ENCODE measurements at regions not wholly inside any gene's neighbourhood (a gene's known extent, or its start where the extent isn't known, plus 50 kb on each side); places are given as distances from the start of the nearest gene placed in this dataset.

- DNase-seq (no peak), FAIRE-seq (no peak)
- Histone ChIP-seq H3K9ac (ENCODE audit: low read length in 3 of 3) (no peak overlapping the region), H3K9me3 (ENCODE audit: control insufficient read depth in 2 of 3, insufficient read depth in 1 of 3, low read length in 3 of 3) (peaks cover 0 to 3% (median 0%) of the 10 kb centered on the region in 3 donors), H3K27me3 (ENCODE audit: control insufficient read depth, insufficient read depth, low read length) (no peaks in the 10 kb centered on the region), H3K36me3 (ENCODE audit: control insufficient read depth in 2 of 3, insufficient read depth in 3 of 3, low read length in 3 of 3) (no peaks in the 10 kb centered on the region), H3K27ac (ENCODE audit: low read depth in 2 of 2, low read length in 2 of 2) (no peak overlapping the region), H3K4me3 (ENCODE audit: low read length in 3 of 3) (no peak overlapping the region), H3K4me1 (ENCODE audit: control insufficient read depth in 2 of 3, insufficient read depth in 2 of 3, low read depth in 1 of 3, low read length in 3 of 3) (peaks cover 0 to 3% (median 0%) of the 10 kb centered on the region in 3 donors)
- intact Hi-C loops (cut with DNase I): no loop called here
- TF ChIP-seq CTCF (IDR thresholded peaks at IDR 0.05; ENCODE audit: borderline replicate concordance, extremely low read depth, insufficient read depth): no peak
Measured at GRCh38 chr3:8343058-8343457, 158.6 kb upstream of the LMCD1 start.

DNA sequence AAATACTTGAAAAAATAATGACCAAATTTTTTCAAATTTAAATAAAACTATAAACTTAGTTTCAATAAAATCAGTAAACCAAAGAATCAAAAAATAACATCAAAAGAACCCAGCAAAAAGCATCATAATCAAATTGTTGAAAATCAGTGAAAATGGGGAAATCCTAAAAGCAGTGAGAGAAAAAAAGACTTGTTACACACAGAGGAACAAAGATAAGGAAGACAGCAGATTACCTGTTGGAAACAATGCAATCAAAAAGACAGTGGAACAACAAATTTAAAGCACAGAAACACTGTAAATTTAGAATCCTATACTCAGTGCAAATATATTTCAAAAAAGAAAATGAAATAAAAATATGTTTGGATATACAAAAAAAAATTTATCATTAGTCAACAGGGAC, 156.2 kb upstream of the LMCD1 start:
- Histone ChIP-seq H3K36me3 (ENCODE audit: control insufficient read depth in 2 of 3, insufficient read depth in 3 of 3, low read length in 3 of 3) (no peaks in the 10 kb centered on the region), H3K4me3 (ENCODE audit: low read length in 3 of 3) (no peak overlapping the region), H3K9me3 (ENCODE audit: control insufficient read depth in 2 of 3, insufficient read depth in 1 of 3, low read length in 3 of 3) (peaks cover 0 to 3% (median 0%) of the 10 kb centered on the region in 3 donors), H3K27ac (ENCODE audit: low read depth in 2 of 2, low read length in 2 of 2) (no peak overlapping the region), H3K9ac (ENCODE audit: low read length in 3 of 3) (no peak overlapping the region), H3K27me3 (ENCODE audit: control insufficient read depth, insufficient read depth, low read length) (no peaks in the 10 kb centered on the region), H3K4me1 (ENCODE audit: control insufficient read depth in 2 of 3, insufficient read depth in 2 of 3, low read depth in 1 of 3, low read length in 3 of 3) (peaks cover 0 to 3% (median 0%) of the 10 kb centered on the region in 3 donors)
- TF ChIP-seq CTCF (IDR thresholded peaks at IDR 0.05; ENCODE audit: borderline replicate concordance, extremely low read depth, insufficient read depth): no peak
- FAIRE-seq: no peak
- no peak for DNase-seq
- intact Hi-C loops (cut with DNase I): no loop called here

- Histone ChIP-seq H3K9me3 (ENCODE audit: control insufficient read depth in 2 of 3, insufficient read depth in 1 of 3, low read length in 3 of 3) (peaks cover 0 to 3% (median 0%) of the 10 kb centered on the region in 3 donors), H3K27ac (ENCODE audit: low read depth in 2 of 2, low read length in 2 of 2) (no peak overlapping the region), H3K36me3 (ENCODE audit: control insufficient read depth in 2 of 3, insufficient read depth in 3 of 3, low read length in 3 of 3) (no peaks in the 10 kb centered on the region), H3K9ac (ENCODE audit: low read length in 3 of 3) (no peak overlapping the region), H3K4me3 (ENCODE audit: low read length in 3 of 3) (no peak overlapping the region), H3K4me1 (ENCODE audit: control insufficient read depth in 2 of 3, insufficient read depth in 2 of 3, low read depth in 1 of 3, low read length in 3 of 3) (no peaks in the 10 kb centered on the region), H3K27me3 (ENCODE audit: control insufficient read depth, insufficient read depth, low read length) (no peaks in the 10 kb centered on the region)
- intact Hi-C loops (cut with DNase I): no loop called here
- DNase-seq (no peak), FAIRE-seq (no peak)
- no peak for TF ChIP-seq CTCF (IDR thresholded peaks at IDR 0.05; ENCODE audit: borderline replicate concordance, extremely low read depth, insufficient read depth)
Measured at GRCh38 chr3:8348076-8348475, 153.5 kb upstream of the LMCD1 start.

DNA sequence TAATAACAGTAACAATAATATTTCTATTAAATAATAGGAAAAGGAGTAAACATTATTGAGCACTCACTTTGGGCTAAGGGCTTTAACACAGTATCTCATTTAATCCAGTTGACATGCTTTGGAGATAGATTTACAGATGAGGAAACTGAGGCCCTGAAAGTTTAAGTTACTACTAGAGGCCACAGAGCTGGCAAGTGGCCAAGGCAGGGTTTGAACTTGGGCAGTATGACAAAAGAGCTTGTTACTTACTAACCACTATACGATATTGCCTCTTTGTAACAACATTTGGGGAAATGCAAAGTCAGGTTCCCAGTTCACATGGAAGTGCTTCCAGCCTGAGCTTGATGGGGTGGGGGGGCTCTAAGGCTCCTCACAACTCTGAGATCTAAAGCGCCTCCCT, 149.1 kb upstream of the LMCD1 start:
- Histone ChIP-seq H3K4me1 (ENCODE audit: control insufficient read depth in 2 of 3, insufficient read depth in 2 of 3, low read depth in 1 of 3, low read length in 3 of 3) (no peaks in the 10 kb centered on the region), H3K9ac (ENCODE audit: low read length in 3 of 3) (no peak overlapping the region), H3K9me3 (ENCODE audit: control insufficient read depth in 2 of 3, insufficient read depth in 1 of 3, low read length in 3 of 3) (no peaks in the 10 kb centered on the region), H3K27ac (ENCODE audit: low read depth in 2 of 2, low read length in 2 of 2) (no peak overlapping the region), H3K4me3 (ENCODE audit: low read length in 3 of 3) (no peak overlapping the region), H3K36me3 (ENCODE audit: control insufficient read depth in 2 of 3, insufficient read depth in 3 of 3, low read length in 3 of 3) (no peaks in the 10 kb centered on the region), H3K27me3 (ENCODE audit: control insufficient read depth, insufficient read depth, low read length) (no peaks in the 10 kb centered on the region)
- no peak for FAIRE-seq
- DNase-seq: no peak
- intact Hi-C loops (cut with DNase I): no loop called here
- TF ChIP-seq CTCF (IDR thresholded peaks at IDR 0.05; ENCODE audit: borderline replicate concordance, extremely low read depth, insufficient read depth): no peak

Data from kidney (tissue), 13 donors.